K562 (cell line): ENCODE measurements at regions not wholly inside any gene's neighbourhood (a gene's known extent, or its start where the extent isn't known, plus 50 kb on each side); places are given as distances from the start of the nearest gene placed in this dataset.

Experiments used
- ATAC-seq: fragments of 200-7000 bp; cut with Tn5 transposase; 3 replicates; pipeline ENCODE4 v1.9.1; 2020; ENCODE audit warnings: moderate library complexity
- BruUV-seq: library from RNA; stranded (reverse); fragments of 400-500 nt; replicated peaks from 2 replicates; lab custom pipeline; 2021; lab: Mats Ljungman, UMichigan
- CTCF ChIA-PET: fragments of 300-600 bp; formaldehyde crosslinking; extraction: SDS; loops from one replicate; lab custom pipeline; 2021; ENCODE audit warnings: low intra/inter-chr PET ratio; lab: Yijun Ruan, JAX
- POLR2A ChIA-PET: fragments of 300-600, 350-650 bp; sonication (Branson Sonifier 250); formaldehyde crosslinking; extraction: SDS; loops from one replicate; lab custom pipeline; 2021; ENCODE audit warnings: antibody characterized with exemption, inconsistent platforms; lab: Yijun Ruan, JAX
- DNase-seq, 4 experiments: peaks; one replicate each; pipeline versions ENCODE4 v3.0.0 to v3.0.0-alpha.2; 2011 to 2018; ENCODE audit warnings: low spot score in 3 of 4, mixed read lengths in 3 of 4; ENCODE audit errors: extremely low read depth in 1 of 4
- FAIRE-seq: peaks from 2 replicates; lab custom pipeline; 2011; peaks lifted over from hg19 to GRCh38; lab: Jason Lieb, UNC
- H2AFZ ChIP-seq: 2 replicates; pipeline ENCODE4 v1.6.0; 2011; ENCODE audit warnings: low read depth, low read length, control low read depth, inconsistent platforms
- H3K27ac ChIP-seq: fragments of 200-600 bp; 3 replicates; pipeline ENCODE4 v1.8.0; 2011; ENCODE audit warnings: low read depth, mild to moderate bottlenecking, control low read depth, inconsistent platforms, low read length, moderate library complexity, mixed read lengths; ENCODE audit errors: extremely low read depth
- H3K27me3 ChIP-seq, 2 experiments: fragments of 300-600 bp in 1 of 2; 2 replicates in 1 of 2; 3 replicates in 1 of 2; pipeline versions ENCODE4 v1.6.0 to v1.8.0; 2011; ENCODE audit warnings: inconsistent platforms in 2 of 2, low read length in 2 of 2, mild to moderate bottlenecking in 1 of 2, mixed read lengths in 1 of 2, moderate library complexity in 1 of 2; ENCODE audit not compliant: control insufficient read depth in 2 of 2, insufficient read depth in 2 of 2
- H3K36me3 ChIP-seq: fragments of 300-600 bp; 3 replicates; pipeline ENCODE4 v1.8.0; 2011; ENCODE audit warnings: mild to moderate bottlenecking, low read length, inconsistent platforms; ENCODE audit not compliant: control insufficient read depth, insufficient read depth
- H3K4me1 ChIP-seq, 2 experiments: fragments of 200-600 bp in 1 of 2; replicated peaks in 1 of 2; 2 replicates in 1 of 2; 3 replicates in 1 of 2; pipeline versions ENCODE4 v1.5.1 to v1.8.0; 2011; ENCODE audit warnings: inconsistent platforms in 2 of 2, low read length in 2 of 2, mild to moderate bottlenecking in 1 of 2, mixed read lengths in 1 of 2, moderate library complexity in 1 of 2; ENCODE audit not compliant: control insufficient read depth in 2 of 2, insufficient read depth in 2 of 2
- H3K4me2 ChIP-seq: 2 replicates; pipeline ENCODE4 v1.6.1; 2011; ENCODE audit warnings: low read length, control low read depth, inconsistent platforms, mixed read lengths; ENCODE audit not compliant: insufficient read depth
- H3K4me3 ChIP-seq: fragments of 200-600 bp; sonication (generic), shearing (Covaris generic); 2 replicates; pipeline ENCODE4 v1.5.1; 2016; ENCODE audit warnings: control low read depth, inconsistent platforms
- H3K79me2 ChIP-seq: fragments of 200-600 bp; 3 replicates; pipeline ENCODE4 v1.8.0; 2011; ENCODE audit warnings: low read length, inconsistent platforms; ENCODE audit not compliant: control insufficient read depth, insufficient read depth
- H3K9ac ChIP-seq, 2 experiments: 2 replicates each; pipeline versions ENCODE4 v1.6.0 to v1.6.1; 2011; ENCODE audit warnings: low read depth in 2 of 2, low read length in 2 of 2, control low read depth in 1 of 2, inconsistent platforms in 1 of 2, mild to moderate bottlenecking in 1 of 2, mixed read lengths in 1 of 2; ENCODE audit not compliant: insufficient read depth in 1 of 2
- H3K9me1 ChIP-seq: one replicate; pipeline ENCODE4 v1.6.0; 2011; ENCODE audit warnings: inconsistent platforms, mild to moderate bottlenecking, low read length, moderate library complexity; ENCODE audit not compliant: control insufficient read depth, insufficient read depth
- H3K9me3 ChIP-seq: replicated peaks from 2 replicates; pipeline ENCODE4 v1.5.1; 2011; ENCODE audit warnings: low read depth, low read length, inconsistent platforms; ENCODE audit not compliant: control insufficient read depth, insufficient read depth
- H4K20me1 ChIP-seq: replicated peaks from 2 replicates; pipeline ENCODE4 v1.6.1; 2011; ENCODE audit warnings: low read length, inconsistent platforms, mixed read lengths; ENCODE audit not compliant: control insufficient read depth, insufficient read depth
- CCNT2 ChIP-seq: IDR thresholded peaks from 2 replicates; pipeline ENCODE4 v1.6.1; 2011; ENCODE audit warnings: borderline replicate concordance, low read depth, mild to moderate bottlenecking, moderate library complexity, mixed read lengths, low read length; ENCODE audit not compliant: insufficient read length; ENCODE audit errors: extremely low read depth
- CTCF ChIP-seq, 3 experiments: IDR thresholded peaks in 2 of 3; conservative IDR thresholded peaks in 1 of 3; 2 replicates each; pipeline ENCODE4 v1.5.1; 2011 to 2012; ENCODE audit warnings: low read length in 3 of 3, mild to moderate bottlenecking in 3 of 3, control low read depth in 2 of 3, improper control_type of control experiment in 1 of 3, inconsistent platforms in 1 of 3, low read depth in 1 of 3, mixed read lengths in 1 of 3, moderate library complexity in 1 of 3; ENCODE audit not compliant: insufficient read depth in 2 of 3
- EGR1 ChIP-seq: fragments of 450-650 bp; conservative IDR thresholded peaks from 2 replicates; pipeline ENCODE4 v1.6.1; 2017; ENCODE audit warnings: mild to moderate bottlenecking
- HMG20A ChIP-seq: fragments of 450-650 bp; formaldehyde crosslinking; conservative IDR thresholded peaks from 2 replicates; pipeline ENCODE4 v1.4.0; 2020; ENCODE audit warnings: mild to moderate bottlenecking, mixed read lengths
- HOXB6 ChIP-seq: fragments of 250-450 bp; sonication (Bioruptor Pico); IDR thresholded peaks from 2 replicates; pipeline ENCODE4 v1.5.1; 2022; ENCODE audit warnings: mild to moderate bottlenecking, borderline replicate concordance
- KDM1A ChIP-seq, 2 experiments: fragments of 450-650 bp; IDR thresholded peaks; 2 replicates each; pipeline ENCODE4 v1.6.1; 2016; ENCODE audit warnings: mild to moderate bottlenecking in 2 of 2
- SMAD2 ChIP-seq: fragments of 150-350 bp; IDR thresholded peaks from 2 replicates; pipeline ENCODE4 v1.6.1; 2014; ENCODE audit warnings: low read depth, mild to moderate bottlenecking, low read length
- SMARCC2 ChIP-seq: fragments of 450-650 bp; IDR thresholded peaks from 2 replicates; pipeline ENCODE4 v1.6.1; 2017; ENCODE audit warnings: antibody characterized with exemption, moderate library complexity, mild to moderate bottlenecking, low read depth
- TEAD4 ChIP-seq, 2 experiments: sonication (generic) in 1 of 2; formaldehyde crosslinking in 1 of 2; IDR thresholded peaks; 2 replicates each; pipeline versions ENCODE4 v1.6.1 to v1.8.0; 2012 to 2022; ENCODE audit warnings: borderline replicate concordance in 1 of 2, inconsistent platforms in 1 of 2, low read length in 1 of 2, mild to moderate bottlenecking in 1 of 2, missing genetic modification reagents in 1 of 2
- VEZF1 ChIP-seq: fragments of 200-800 bp; sonication (Bioruptor generic); IDR thresholded peaks from 2 replicates; pipeline ENCODE4 v1.6.1; 2017; ENCODE audit warnings: missing genetic modification characterization, missing compliant biosample characterization
- ZBED1 ChIP-seq: IDR thresholded peaks from 2 replicates; pipeline ENCODE4 v1.6.1; 2014
- ZNF583 ChIP-seq: fragments of 250-450 bp; sonication (Bioruptor Pico); IDR thresholded peaks from 2 replicates; pipeline ENCODE4 v1.4.0; 2020
- ZNF584 ChIP-seq: fragments of 200-800 bp; sonication (Bioruptor generic); IDR thresholded peaks from 2 replicates; pipeline ENCODE4 v1.6.1; 2016; ENCODE audit warnings: low read depth, mild to moderate bottlenecking, missing genetic modification characterization, missing compliant biosample characterization
- WGBS: fragments of 100-300 bp; shearing (Covaris generic); methylation state at CpG from one replicate; pipeline ENCODE4 v1.1.6; 2016; ENCODE audit warnings: low coverage, mixed read lengths; ENCODE audit not compliant: insufficient coverage; ENCODE audit errors: missing lambda C conversion rate; 5-methylcytosine and 5-hydroxymethylcytosine counted together
- in situ Hi-C: fragments of 300-500 bp; cut with MboI; formaldehyde crosslinking; loops from 4 replicates; pipeline ENCODE4 v1.15.0; 2018; ENCODE audit warnings: inconsistent platforms, mixed read lengths
- intact Hi-C: fragments of 100-400 bp; cut with micrococcal nuclease; formaldehyde crosslinking; loops from 2 replicates; pipeline ENCODE4 v1.14.2; 2022
- TF ChIP-seq, protein P1 (sequence below): sonication (generic); formaldehyde crosslinking; IDR thresholded peaks from 2 replicates; pipeline ENCODE4 v1.9.0; 2022; ENCODE audit warnings: mild to moderate bottlenecking, missing genetic modification reagents

GRCh38 chr4:29867412-29867811 lies 852.8 kb upstream of the PCDH7 start:
- Histone ChIP-seq H2AFZ (no peak overlapping the region), H3K9ac (no peak overlapping the region), H3K27me3 (no peaks in the 10 kb centered on the region), H3K9me3 (no peaks in the 10 kb centered on the region), H3K4me1 (no peaks in the 10 kb centered on the region), H3K36me3 (no peaks in the 10 kb centered on the region), H4K20me1 (no peaks in the 10 kb centered on the region), H3K79me2 (no peaks in the 10 kb centered on the region), H3K4me3 (no peak overlapping the region), H3K27ac (no peak overlapping the region), H3K9me1 (no peaks in the 10 kb centered on the region), H3K4me2 (no peak overlapping the region)
- DNase-seq (no peak), ATAC-seq (no peak), FAIRE-seq (no peak)
- POLR2A ChIA-PET = no interaction called here
- intact Hi-C loops (no loop called here), in situ Hi-C loops (no loop called here)
- CTCF ChIA-PET = no interaction called here
- 0% methylated on average over 1 of the region's 1 CpG for WGBS
- TF ChIP-seq SMARCC2 = no peak
- TF ChIP-seq KDM1A (IDR thresholded peaks at IDR 0.05) = no peak
- BruUV-seq = no TSS peak

DNA sequence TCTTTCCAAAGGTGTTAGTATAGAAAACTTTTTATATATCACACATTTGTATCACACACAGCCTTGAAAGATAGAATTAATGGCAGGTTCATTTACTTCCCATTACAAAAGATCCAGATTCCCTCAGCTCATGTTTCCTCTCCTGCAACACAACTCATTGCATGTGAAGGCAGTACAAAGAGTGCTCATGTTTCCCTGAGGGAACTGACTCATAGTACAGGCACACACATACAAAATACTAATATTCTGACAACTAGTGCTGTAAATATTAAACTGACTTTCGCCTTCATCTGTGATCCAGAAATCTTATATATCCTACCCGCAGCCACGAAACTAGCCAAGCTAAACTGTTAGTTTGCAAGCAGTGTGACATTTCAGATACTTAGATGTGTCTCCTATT lies 819.8 kb upstream of the PCDH7 start:
- no TSS peak for BruUV-seq
- Histone ChIP-seq H4K20me1 (no peaks in the 10 kb centered on the region), H3K9me1 (no peaks in the 10 kb centered on the region), H3K4me3 (no peak overlapping the region), H3K36me3 (no peaks in the 10 kb centered on the region), H3K79me2 (no peaks in the 10 kb centered on the region), H3K4me2 (no peak overlapping the region), H3K27ac (no peak overlapping the region), H2AFZ (no peak overlapping the region), H3K4me1 (no peaks in the 10 kb centered on the region), H3K9ac (no peak overlapping the region), H3K9me3 (no peaks in the 10 kb centered on the region), H3K27me3 (no peaks in the 10 kb centered on the region)
- ChIA-PET POLR2A (no interaction called here), CTCF (no interaction called here)
- FAIRE-seq = no peak
- intact Hi-C loops = no loop called here
- in situ Hi-C loops = no loop called here
- WGBS = 2% methylated on average over 3 of the region's 3 CpGs
- DNase-seq = no peak
- ATAC-seq = no peak
- no peak for TF ChIP-seq CTCF (IDR thresholded peaks at IDR 0.05 in 2 of 3, conservative IDR thresholded peaks at IDR 0.05 in 1 of 3; ENCODE audit: insufficient read depth in 2 of 3, low read depth in 1 of 3, low read length in 3 of 3)
- no peak for TF ChIP-seq HMG20A (CRISPR knock-in tag)
- TF ChIP-seq, protein P1, sequence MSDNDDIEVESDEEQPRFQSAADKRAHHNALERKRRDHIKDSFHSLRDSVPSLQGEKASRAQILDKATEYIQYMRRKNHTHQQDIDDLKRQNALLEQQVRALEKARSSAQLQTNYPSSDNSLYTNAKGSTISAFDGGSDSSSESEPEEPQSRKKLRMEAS (CRISPR knock-in tag) = no peak
- no peak for TF ChIP-seq ZNF584 (CRISPR knock-in tag)
- TF ChIP-seq ZNF583 (CRISPR knock-in tag) = no peak
- TF ChIP-seq VEZF1 (CRISPR knock-in tag) = no peak
- TF ChIP-seq HOXB6 (CRISPR knock-in tag) = no peak
- no peak for TF ChIP-seq ZBED1
- no peak for TF ChIP-seq EGR1
- no peak for TF ChIP-seq TEAD4 (IDR thresholded peaks at IDR 0.05; ENCODE audit: low read length)
- TF ChIP-seq TEAD4 (CRISPR knock-in tag; IDR thresholded peaks at IDR 0.05; ENCODE audit: borderline replicate concordance) = no peak
- no peak for TF ChIP-seq SMAD2
- no peak for TF ChIP-seq CCNT2
